ENCODE measurements at regions not wholly inside any gene's neighbourhood (a gene's known extent, or its start where the extent isn't known, plus 50 kb on each side); places are given as distances from the start of the nearest gene placed in this dataset.

DNA sequence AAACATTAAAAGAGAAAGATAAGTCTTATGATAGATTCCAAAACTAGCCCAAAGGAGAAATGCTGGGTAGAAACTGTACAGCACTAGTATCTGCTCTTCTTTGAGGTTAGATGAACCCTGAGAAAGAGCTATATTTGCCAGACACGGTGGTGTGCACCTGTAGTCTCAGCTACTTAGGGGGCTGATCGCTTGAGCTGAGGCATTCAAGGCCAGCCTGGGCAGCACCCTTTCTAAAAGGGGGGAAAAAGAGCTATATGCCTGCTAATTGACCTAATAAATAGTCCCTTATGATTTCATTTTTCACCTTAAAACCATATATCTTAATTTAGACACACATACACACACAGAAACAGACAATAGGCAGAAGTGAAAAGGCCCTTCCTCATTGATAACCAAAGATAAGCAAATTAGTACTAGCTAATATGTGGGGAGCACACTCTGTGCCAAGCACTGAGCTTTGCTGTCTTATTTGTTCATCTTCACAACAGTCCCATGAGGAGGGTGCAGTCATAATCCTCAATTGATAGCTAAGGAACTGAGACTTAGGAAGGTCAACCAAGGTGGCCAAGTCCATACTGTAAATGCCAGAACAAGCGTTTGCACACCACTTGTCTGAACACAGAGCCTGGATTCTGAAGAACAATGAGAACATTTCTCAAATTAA, 56.6 kb upstream of the NLK start:
- DNase-seq (ENCODE audit: low read depth, low spot score) (no peak), ATAC-seq (no peak)
- ChIA-PET CTCF (no interaction called here), RAD21 (ENCODE audit: low non-redundant PET in 1 of 2, low total read pairs in 2 of 2, uncharacterized antibody in 2 of 2, unreplicated experiment in 2 of 2) (no interaction called here), POLR2A (no interaction called here)
- Histone ChIP-seq H3K9me3 (ENCODE audit: control insufficient read depth in 1 of 2, insufficient read depth in 1 of 2, low read depth in 1 of 2, low read length in 2 of 2) (no peaks in the 10 kb centered on the region), H2AFZ (ENCODE audit: low read depth, low read length, poor library complexity, severe bottlenecking) (no peak overlapping the region), H3K36me3 (ENCODE audit: control insufficient read depth in 1 of 2, insufficient read depth in 2 of 2, low read length in 2 of 2) (no peaks in the 10 kb centered on the region), H3K27ac (ENCODE audit: low read depth, low read length) (no peak overlapping the region), H3K4me1 (ENCODE audit: control insufficient read depth in 1 of 2, insufficient read depth in 2 of 2, low read length in 2 of 2) (no peaks in the 10 kb centered on the region), H3K4me2 (ENCODE audit: low read length) (no peak overlapping the region), H3K4me3 (replicated peaks in 1 of 2; ENCODE audit: low read depth in 1 of 2, low read length in 2 of 2) (no peak overlapping the region), H3K9me2 (ENCODE audit: insufficient read depth) (no peaks in the 10 kb centered on the region), H3K9ac (ENCODE audit: low read length) (no peak overlapping the region), H4K20me1 (ENCODE audit: insufficient read depth) (no peaks in the 10 kb centered on the region), H3K79me2 (ENCODE audit: insufficient read depth, low read length) (no peaks in the 10 kb centered on the region), H3K27me3 (ENCODE audit: insufficient read depth, low read length) (no peaks in the 10 kb centered on the region)
- TF ChIP-seq SRF (IDR thresholded peaks at IDR 0.05; ENCODE audit: low read depth) (no peak), EGR1 (IDR thresholded peaks at IDR 0.05; ENCODE audit: low read depth) (no peak), TCF7L2 (IDR thresholded peaks at IDR 0.05; ENCODE audit: borderline replicate concordance, extremely low read depth, insufficient read depth, insufficient read length) (no peak), ZFX (IDR thresholded peaks at IDR 0.05) (no peak), EZH2 (IDR thresholded peaks at IDR 0.05) (no peak), SIN3A (IDR thresholded peaks at IDR 0.05; ENCODE audit: low read depth) (no peak), ELF1 (IDR thresholded peaks at IDR 0.05; ENCODE audit: borderline replicate concordance, low read depth) (no peak), ZNF274 (IDR thresholded peaks at IDR 0.05; ENCODE audit: low read depth, low read length) (no peak), JUND (IDR thresholded peaks at IDR 0.05) (no peak), CBX3 (IDR thresholded peaks at IDR 0.05; ENCODE audit: low read depth) (no peak), POLR2A (IDR thresholded peaks at IDR 0.05; ENCODE audit: borderline replicate concordance, extremely low read depth, insufficient read depth, insufficient read length) (no peak)
- TF ChIP-seq, protein P1, sequence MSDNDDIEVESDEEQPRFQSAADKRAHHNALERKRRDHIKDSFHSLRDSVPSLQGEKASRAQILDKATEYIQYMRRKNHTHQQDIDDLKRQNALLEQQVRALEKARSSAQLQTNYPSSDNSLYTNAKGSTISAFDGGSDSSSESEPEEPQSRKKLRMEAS (IDR thresholded peaks at IDR 0.05): no peak
- TF ChIP-seq, protein P2, sequence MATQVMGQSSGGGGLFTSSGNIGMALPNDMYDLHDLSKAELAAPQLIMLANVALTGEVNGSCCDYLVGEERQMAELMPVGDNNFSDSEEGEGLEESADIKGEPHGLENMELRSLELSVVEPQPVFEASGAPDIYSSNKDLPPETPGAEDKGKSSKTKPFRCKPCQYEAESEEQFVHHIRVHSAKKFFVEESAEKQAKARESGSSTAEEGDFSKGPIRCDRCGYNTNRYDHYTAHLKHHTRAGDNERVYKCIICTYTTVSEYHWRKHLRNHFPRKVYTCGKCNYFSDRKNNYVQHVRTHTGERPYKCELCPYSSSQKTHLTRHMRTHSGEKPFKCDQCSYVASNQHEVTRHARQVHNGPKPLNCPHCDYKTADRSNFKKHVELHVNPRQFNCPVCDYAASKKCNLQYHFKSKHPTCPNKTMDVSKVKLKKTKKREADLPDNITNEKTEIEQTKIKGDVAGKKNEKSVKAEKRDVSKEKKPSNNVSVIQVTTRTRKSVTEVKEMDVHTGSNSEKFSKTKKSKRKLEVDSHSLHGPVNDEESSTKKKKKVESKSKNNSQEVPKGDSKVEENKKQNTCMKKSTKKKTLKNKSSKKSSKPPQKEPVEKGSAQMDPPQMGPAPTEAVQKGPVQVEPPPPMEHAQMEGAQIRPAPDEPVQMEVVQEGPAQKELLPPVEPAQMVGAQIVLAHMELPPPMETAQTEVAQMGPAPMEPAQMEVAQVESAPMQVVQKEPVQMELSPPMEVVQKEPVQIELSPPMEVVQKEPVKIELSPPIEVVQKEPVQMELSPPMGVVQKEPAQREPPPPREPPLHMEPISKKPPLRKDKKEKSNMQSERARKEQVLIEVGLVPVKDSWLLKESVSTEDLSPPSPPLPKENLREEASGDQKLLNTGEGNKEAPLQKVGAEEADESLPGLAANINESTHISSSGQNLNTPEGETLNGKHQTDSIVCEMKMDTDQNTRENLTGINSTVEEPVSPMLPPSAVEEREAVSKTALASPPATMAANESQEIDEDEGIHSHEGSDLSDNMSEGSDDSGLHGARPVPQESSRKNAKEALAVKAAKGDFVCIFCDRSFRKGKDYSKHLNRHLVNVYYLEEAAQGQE (IDR thresholded peaks at IDR 0.05; ENCODE audit: low read depth): no peak
- TF ChIP-seq, protein P3, sequence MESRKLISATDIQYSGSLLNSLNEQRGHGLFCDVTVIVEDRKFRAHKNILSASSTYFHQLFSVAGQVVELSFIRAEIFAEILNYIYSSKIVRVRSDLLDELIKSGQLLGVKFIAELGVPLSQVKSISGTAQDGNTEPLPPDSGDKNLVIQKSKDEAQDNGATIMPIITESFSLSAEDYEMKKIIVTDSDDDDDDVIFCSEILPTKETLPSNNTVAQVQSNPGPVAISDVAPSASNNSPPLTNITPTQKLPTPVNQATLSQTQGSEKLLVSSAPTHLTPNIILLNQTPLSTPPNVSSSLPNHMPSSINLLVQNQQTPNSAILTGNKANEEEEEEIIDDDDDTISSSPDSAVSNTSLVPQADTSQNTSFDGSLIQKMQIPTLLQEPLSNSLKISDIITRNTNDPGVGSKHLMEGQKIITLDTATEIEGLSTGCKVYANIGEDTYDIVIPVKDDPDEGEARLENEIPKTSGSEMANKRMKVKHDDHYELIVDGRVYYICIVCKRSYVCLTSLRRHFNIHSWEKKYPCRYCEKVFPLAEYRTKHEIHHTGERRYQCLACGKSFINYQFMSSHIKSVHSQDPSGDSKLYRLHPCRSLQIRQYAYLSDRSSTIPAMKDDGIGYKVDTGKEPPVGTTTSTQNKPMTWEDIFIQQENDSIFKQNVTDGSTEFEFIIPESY (IDR thresholded peaks at IDR 0.05; ENCODE audit: extremely low read depth, insufficient replicate concordance, low read length): no peak
- TF ChIP-seq, protein P4, sequence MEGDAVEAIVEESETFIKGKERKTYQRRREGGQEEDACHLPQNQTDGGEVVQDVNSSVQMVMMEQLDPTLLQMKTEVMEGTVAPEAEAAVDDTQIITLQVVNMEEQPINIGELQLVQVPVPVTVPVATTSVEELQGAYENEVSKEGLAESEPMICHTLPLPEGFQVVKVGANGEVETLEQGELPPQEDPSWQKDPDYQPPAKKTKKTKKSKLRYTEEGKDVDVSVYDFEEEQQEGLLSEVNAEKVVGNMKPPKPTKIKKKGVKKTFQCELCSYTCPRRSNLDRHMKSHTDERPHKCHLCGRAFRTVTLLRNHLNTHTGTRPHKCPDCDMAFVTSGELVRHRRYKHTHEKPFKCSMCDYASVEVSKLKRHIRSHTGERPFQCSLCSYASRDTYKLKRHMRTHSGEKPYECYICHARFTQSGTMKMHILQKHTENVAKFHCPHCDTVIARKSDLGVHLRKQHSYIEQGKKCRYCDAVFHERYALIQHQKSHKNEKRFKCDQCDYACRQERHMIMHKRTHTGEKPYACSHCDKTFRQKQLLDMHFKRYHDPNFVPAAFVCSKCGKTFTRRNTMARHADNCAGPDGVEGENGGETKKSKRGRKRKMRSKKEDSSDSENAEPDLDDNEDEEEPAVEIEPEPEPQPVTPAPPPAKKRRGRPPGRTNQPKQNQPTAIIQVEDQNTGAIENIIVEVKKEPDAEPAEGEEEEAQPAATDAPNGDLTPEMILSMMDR (IDR thresholded peaks at IDR 0.05 in 2 of 3, conservative IDR thresholded peaks at IDR 0.05 in 1 of 3; ENCODE audit: borderline replicate concordance in 1 of 3, insufficient read depth in 1 of 3, low read depth in 2 of 3, low read length in 2 of 3): no peak
- BruUV-seq (replicated peaks): no TSS peak
- intact Hi-C loops (cut with micrococcal nuclease): no loop called here
